ENCODE measurements at regions not wholly inside any gene's neighbourhood (a gene's known extent, or its start where the extent isn't known, plus 50 kb on each side); places are given as distances from the start of the nearest gene placed in this dataset.

- no peak for TF ChIP-seq POLR2AphosphoS5 (IDR thresholded peaks at IDR 0.05)
- TF ChIP-seq, protein P1, sequence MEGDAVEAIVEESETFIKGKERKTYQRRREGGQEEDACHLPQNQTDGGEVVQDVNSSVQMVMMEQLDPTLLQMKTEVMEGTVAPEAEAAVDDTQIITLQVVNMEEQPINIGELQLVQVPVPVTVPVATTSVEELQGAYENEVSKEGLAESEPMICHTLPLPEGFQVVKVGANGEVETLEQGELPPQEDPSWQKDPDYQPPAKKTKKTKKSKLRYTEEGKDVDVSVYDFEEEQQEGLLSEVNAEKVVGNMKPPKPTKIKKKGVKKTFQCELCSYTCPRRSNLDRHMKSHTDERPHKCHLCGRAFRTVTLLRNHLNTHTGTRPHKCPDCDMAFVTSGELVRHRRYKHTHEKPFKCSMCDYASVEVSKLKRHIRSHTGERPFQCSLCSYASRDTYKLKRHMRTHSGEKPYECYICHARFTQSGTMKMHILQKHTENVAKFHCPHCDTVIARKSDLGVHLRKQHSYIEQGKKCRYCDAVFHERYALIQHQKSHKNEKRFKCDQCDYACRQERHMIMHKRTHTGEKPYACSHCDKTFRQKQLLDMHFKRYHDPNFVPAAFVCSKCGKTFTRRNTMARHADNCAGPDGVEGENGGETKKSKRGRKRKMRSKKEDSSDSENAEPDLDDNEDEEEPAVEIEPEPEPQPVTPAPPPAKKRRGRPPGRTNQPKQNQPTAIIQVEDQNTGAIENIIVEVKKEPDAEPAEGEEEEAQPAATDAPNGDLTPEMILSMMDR (IDR thresholded peaks at IDR 0.05), result no peak
- no peak for TF ChIP-seq EP300 (IDR thresholded peaks at IDR 0.05)
Observed at GRCh38 chr22:48646216-48646925, 1181.3 kb downstream of the BRD1 start.
